ENCODE measurements at regions not wholly inside any gene's neighbourhood (a gene's known extent, or its start where the extent isn't known, plus 50 kb on each side); places are given as distances from the start of the nearest gene placed in this dataset.

- DNase-seq (ENCODE audit: low spot score) = no peak
These were observed 61.1 kb upstream of the PDGFD start for GRCh38 chr11:104225047-104225446.

GRCh38 chr11:104222464-104222863, 58.5 kb upstream of the PDGFD start:
- no peak for DNase-seq (ENCODE audit: low spot score)

GRCh38 chr11:104221455-104221854, 57.5 kb upstream of the PDGFD start:
- DNase-seq (ENCODE audit: low spot score) = no peak

- DNase-seq (ENCODE audit: low spot score) = no peak
These were observed 55.1 kb upstream of the PDGFD start for GRCh38 chr11:104219096-104219495.

GRCh38 chr11:104214517-104214916, 50.6 kb upstream of the PDGFD start:
- DNase-seq (ENCODE audit: low spot score) = no peak

Data from AG08395 (cell line).